ENCODE measurements at regions not wholly inside any gene's neighbourhood (a gene's known extent, or its start where the extent isn't known, plus 50 kb on each side); places are given as distances from the start of the nearest gene placed in this dataset.
"Not testable (repeated sequence)": the region's sequence is repeated elsewhere in the genome, so short reads cannot be mapped to it uniquely, and the experiment has no call there.

DNA sequence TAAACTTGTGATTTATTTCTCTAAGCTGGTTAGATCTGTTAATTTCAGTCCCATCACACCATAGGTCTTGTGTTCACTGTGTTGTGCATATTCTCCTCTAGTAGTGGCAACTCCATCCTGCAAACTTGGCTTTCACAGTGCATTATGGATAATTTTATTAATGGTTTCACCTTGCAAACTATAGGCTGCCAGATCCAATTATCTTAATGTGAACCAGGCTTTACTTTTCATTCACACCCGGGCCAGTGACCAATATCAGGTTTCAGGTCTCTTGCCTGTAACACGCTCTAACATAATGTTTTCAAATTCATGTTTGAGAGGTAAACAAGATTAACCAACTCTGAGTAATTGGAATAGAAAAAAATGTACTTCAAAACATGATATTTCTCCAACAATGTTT is 1293.0 kb downstream of the REEP3 start:
- no peak for DNase-seq (ENCODE audit: low read depth, low spot score)
- in situ Hi-C loops (cut with HindIII; ENCODE audit: low pct_unique_long_range_greater_than_20kb, low sequenced_read_pairs): no loop called here

DNA sequence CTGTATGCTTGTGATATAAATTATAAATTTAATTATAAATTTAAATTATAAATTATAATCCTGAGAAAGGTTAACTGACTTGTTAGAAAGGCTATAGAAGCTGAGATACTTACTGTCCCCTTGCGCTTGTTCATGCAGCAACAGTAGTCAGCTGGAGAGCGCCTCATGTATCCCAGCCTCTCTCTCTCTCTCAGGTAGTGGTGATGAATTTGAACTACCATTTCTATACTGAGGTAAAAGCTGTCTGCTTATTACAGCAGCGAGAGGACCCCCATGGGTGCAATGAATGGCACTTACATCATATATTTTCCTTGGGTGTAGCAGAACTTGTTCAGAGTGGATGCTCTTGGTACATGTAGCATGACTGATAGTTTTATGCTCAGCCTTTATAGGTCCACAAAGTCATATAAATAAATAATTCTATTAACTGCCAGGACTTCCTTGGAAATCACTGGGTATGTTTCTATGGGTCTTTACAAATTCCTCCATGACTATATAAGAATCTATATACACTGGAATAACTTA is 1308.7 kb downstream of the REEP3 start:
- in situ Hi-C loops (cut with HindIII; ENCODE audit: low pct_unique_long_range_greater_than_20kb, low sequenced_read_pairs): no loop called here

DNA sequence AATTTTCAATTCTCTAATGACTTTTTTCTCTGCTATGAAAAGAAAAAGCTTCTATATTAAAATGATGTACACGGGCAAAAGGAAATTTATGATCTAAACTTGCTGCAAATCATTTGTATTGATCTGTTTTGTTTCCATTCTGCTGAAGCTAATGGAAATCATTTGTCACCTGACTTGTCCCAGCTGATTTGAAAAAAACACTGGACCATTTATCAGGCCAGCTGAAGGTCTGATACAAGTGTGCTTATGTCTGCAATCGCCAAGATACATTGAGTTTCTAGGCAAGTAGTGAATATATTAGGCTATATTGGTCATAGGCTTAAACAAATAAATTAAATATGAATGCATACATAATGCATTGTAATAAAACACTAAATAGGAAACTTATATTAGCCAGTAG is 1309.7 kb downstream of the REEP3 start:
- in situ Hi-C loops (cut with HindIII; ENCODE audit: low pct_unique_long_range_greater_than_20kb, low sequenced_read_pairs): no loop called here
- DNase-seq (ENCODE audit: low read depth, low spot score): no peak

More for the DNA sequence above, 1308.7 kb downstream of the REEP3 start:
- no peak for DNase-seq (ENCODE audit: low read depth, low spot score)

DNA sequence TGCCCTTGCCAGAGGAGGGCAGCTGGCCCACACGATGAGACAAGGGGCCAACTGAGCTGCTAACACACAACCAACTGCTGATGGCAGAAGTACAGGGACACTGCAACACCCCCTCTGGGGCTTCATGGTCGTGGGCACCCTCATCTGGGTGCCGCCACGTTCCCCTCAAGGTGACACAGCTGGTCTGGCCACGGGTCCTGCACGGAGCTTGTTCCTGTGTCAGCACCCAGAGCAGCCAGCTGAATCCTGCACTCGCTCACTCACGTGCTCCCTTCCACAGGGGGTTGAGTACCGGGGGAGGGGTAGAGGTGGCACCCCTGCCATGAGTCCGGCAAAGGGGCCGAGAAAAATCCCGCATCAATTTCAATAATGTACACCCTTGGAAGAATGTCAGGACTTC is 1319.1 kb downstream of the REEP3 start:
- no peak for DNase-seq (ENCODE audit: low read depth, low spot score)
- in situ Hi-C loops (cut with HindIII; ENCODE audit: low pct_unique_long_range_greater_than_20kb, low sequenced_read_pairs): no loop called here

DNA sequence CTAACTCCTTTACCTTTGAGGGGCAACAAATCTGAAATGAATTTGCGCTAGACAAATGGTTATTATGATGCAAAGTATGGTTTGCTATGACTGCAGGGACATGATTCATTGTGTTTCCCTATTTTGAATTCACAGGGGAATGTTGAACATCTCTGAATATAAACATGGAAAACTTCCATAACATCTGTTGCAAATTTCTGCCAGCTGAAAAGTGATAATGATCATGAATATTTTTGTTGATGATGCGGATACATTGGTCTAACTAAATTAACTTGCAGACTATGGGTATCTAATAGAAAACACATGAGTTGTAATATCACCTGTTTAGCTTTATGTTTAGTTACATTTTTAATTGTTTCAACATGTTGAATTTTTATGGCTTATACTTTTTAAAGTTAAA is 1325.5 kb downstream of the REEP3 start:
- no peak for DNase-seq (ENCODE audit: low read depth, low spot score)
- in situ Hi-C loops (cut with HindIII; ENCODE audit: low pct_unique_long_range_greater_than_20kb, low sequenced_read_pairs): no loop called here

DNA sequence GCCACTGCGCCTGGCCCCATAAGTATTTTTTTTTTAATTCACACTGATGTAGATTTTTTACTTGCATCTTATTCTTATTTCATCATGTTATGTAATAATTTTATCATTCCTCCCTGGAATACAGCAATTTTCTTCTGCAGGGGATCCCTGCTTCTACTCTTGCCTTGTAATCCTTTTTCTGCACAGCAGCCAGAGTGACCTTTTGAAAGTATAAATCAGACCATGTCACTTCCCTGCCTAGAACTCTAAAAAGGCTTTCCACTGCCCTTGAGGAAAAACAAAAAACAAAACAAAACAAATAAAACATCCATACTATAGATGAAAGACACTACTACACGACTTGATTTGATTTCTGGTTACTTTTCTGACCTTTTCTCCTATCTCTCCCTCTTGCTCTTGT is 1334.7 kb downstream of the REEP3 start:
- in situ Hi-C loops (cut with HindIII; ENCODE audit: low pct_unique_long_range_greater_than_20kb, low sequenced_read_pairs): no loop called here
- DNase-seq (ENCODE audit: low read depth, low spot score): no peak

DNA sequence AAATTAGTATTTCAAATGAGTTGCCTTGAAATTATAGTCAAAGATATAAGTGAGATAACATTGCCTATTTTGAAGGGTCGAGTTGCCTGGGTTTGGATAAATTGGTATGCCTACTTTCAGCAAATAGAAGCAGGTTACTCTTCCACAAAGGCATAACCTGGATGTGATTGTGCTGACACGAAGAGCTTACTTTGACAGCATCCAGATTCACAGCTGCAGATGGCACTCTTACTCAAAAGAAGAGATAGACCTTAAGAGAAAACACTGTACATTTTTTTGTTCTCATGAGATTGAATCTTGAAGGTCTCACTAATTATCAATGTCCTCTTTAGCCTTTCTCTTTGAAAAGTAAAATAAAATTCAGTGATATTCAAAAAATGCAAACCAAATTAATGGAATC is 1338.7 kb downstream of the REEP3 start:
- in situ Hi-C loops (cut with HindIII; ENCODE audit: low pct_unique_long_range_greater_than_20kb, low sequenced_read_pairs): no loop called here
- DNase-seq (ENCODE audit: low read depth, low spot score): peak; percentile 5

DNA sequence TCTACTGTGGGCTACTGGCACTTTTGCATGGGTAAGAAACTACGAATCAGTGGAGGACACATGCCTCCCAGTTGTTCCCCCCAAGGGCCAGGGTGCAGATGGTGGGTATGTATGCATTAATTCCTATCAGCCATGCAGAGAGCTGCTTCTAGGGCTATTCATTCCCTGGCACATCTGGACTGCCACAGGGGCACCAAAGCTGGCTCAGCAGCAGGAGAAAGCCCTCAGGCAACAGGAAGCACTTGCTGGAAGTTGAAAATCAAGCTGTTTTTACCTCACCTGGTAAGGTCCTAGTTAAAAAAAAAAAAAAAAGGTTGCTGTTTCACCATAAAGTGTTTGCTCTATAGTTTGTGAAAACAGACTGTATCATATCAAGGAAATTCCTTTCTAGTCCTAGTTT is 1342.6 kb downstream of the REEP3 start:
- DNase-seq (ENCODE audit: low read depth, low spot score): no peak
- in situ Hi-C loops (cut with HindIII; ENCODE audit: low pct_unique_long_range_greater_than_20kb, low sequenced_read_pairs): no loop called here

DNA sequence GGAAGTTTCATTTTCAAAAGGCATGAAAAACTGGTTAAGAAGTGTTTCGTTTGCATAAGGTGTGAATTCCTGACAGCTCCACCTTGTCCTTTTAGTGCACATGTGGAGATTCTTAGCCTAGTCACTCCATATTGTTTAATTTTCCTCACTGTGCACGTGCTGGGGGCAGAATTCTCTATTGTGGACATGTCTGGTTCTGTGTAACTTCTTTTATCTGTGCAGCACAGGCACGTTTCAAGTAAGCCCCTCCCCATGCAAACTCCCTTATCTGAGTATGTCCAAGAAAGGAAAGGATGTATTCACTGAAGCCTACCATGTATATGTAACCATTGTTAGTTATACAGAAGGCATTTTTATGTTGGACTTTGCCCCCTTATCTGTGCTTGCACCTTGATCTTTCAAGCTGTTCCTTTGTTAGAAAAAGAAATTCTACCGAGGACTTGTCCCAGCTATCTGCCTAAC is 1346.3 kb downstream of the REEP3 start:
- in situ Hi-C loops (cut with HindIII; ENCODE audit: low pct_unique_long_range_greater_than_20kb, low sequenced_read_pairs): no loop called here

DNA sequence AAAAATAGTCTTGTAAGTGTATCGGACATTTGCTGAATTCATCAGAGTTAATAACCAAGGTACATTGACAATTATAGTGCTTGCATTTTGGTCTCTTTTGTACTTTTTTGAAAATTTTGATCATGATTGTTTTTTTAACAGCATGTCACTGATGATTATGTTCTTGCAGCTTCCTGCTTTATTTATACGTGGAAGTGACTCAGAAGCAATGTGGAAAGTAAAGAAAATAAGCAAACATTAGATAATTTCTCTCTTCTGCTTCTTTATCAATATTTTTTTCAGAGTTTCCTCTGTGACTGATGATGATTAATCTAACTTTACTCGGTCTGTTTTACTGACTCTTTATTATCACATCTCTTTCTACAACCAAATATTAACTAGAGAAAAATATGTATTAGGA is 1351.9 kb downstream of the REEP3 start:
- DNase-seq (ENCODE audit: low read depth, low spot score): no peak
- in situ Hi-C loops (cut with HindIII; ENCODE audit: low pct_unique_long_range_greater_than_20kb, low sequenced_read_pairs): no loop called here

More for the DNA sequence above, 1346.3 kb downstream of the REEP3 start:
- DNase-seq (ENCODE audit: low read depth, low spot score): no peak

DNA sequence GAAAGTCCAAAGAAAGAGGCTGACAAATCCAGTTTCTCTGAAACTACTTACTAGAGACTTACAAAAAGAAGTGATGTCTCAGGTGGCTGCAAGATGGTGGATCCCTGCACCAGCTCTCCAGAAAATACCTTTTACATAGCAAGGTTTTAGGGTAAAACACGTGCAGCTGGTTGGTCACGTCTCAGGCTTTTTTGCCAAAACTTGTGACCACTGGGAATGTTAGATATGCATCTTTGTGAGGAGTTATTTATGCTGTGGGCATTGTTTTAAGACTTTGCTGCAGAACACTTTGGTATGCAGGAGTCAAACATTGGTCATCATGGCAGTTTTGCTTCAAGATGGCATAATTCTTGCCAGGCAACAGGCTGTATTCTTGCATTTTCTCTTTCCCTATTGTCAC is 1352.8 kb downstream of the REEP3 start:
- in situ Hi-C loops (cut with HindIII; ENCODE audit: low pct_unique_long_range_greater_than_20kb, low sequenced_read_pairs): no loop called here
- no peak for DNase-seq (ENCODE audit: low read depth, low spot score)

DNA sequence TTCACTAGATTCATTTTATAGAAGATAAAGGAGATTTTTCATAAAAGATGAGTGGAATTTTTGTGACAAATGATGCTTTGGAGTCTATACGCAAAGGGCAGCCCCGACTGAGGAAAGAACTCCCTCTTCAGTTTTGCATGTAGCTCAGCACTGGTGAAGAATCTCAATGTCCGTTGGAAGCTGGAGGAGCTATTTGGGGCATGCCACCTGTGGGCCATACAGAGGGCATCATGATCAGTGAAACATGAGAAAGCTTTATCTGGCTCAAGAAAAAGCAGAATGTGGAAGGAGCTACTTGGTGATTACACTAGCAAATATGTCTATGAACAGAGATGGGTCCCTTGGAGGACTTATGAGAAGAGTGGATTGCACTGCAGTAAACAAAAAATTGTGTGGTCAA is 1359.3 kb downstream of the REEP3 start:
- in situ Hi-C loops (cut with HindIII; ENCODE audit: low pct_unique_long_range_greater_than_20kb, low sequenced_read_pairs): no loop called here
- DNase-seq (ENCODE audit: low read depth, low spot score): no peak

DNA sequence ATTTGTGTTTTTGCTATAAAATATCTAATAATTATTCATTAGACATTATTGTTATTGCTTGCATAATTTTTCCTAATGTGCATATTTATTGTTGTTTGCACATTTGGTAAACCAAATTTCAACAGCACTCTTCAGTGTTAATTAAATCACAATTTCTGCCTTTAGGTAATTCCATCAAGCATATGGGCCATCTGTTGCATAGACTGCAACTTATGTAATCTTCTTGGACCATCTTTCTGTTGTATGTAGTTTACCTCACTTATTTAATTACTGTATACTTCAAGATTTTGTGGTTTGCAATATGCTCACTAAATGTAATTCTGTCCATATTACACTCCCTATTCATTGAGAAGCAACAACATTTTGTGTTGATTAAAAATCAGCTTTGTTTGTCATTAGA is 1360.1 kb downstream of the REEP3 start:
- no peak for DNase-seq (ENCODE audit: low read depth, low spot score)
- in situ Hi-C loops (cut with HindIII; ENCODE audit: low pct_unique_long_range_greater_than_20kb, low sequenced_read_pairs): no loop called here

DNA sequence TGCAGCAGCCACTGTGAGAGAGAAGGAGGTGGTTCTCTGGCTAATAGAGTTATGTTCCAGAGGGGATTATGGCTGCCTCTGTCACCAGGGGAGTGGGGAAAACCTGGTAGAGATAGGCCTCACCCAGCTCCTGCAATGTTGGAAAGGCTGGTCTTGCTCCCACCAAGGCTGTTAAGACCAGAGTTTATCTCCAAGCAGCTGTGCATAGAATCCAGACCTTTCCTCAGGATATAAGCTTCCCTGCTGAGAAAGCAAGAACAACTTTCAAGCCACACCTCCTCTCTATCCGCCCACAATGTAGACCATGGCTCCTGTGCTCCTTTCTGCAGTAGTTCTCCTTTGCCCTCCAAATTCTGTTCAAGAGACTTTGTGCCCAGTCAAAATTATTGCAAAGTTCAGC is 1375.4 kb downstream of the REEP3 start:
- in situ Hi-C loops (cut with HindIII; ENCODE audit: low pct_unique_long_range_greater_than_20kb, low sequenced_read_pairs): no loop called here
- DNase-seq (ENCODE audit: low read depth, low spot score): no peak

DNA sequence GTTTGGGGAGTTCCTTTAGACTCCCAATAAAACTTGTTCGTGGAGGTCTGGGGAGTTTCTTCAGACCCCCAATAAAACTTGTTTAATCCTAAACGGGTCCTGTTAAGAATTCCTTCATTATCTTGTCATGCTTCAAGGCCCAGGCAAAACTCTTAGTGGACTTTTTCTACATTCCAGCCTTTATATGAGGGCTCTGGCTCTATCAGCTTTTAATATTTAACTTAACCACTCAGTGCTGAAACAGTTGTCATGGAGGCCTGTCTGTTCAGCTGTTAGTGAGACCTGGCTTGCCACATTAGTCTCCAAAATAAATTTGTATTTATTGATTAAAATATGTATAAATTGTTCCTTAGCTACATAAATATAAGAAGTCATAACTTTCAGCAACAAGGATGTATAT is 1385.1 kb downstream of the REEP3 start:
- DNase-seq (ENCODE audit: low read depth, low spot score); in situ Hi-C loops (cut with HindIII; ENCODE audit: low pct_unique_long_range_greater_than_20kb, low sequenced_read_pairs): not testable (repeated sequence)

DNA sequence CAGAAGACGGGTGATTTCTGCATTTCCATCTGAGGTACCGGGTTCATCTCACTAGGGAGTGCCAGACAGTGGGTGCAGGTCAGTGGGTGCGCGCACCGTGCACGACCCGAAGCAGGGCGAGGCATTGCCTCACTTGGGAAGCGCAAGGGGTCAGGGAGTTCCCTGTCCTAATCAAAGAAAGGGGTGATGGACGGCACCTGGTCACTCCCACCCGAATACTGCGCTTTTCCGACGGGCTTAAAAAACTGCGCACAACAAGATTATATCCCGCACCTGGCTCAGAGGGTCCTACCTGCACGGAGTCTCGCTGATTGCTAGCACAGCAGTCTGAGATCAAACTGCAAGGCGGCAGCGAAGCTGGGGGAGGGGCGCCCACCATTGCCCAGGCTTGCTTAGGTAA is 1403.1 kb downstream of the REEP3 start:
- DNase-seq (ENCODE audit: low read depth, low spot score); in situ Hi-C loops (cut with HindIII; ENCODE audit: low pct_unique_long_range_greater_than_20kb, low sequenced_read_pairs): not testable (repeated sequence)

DNA sequence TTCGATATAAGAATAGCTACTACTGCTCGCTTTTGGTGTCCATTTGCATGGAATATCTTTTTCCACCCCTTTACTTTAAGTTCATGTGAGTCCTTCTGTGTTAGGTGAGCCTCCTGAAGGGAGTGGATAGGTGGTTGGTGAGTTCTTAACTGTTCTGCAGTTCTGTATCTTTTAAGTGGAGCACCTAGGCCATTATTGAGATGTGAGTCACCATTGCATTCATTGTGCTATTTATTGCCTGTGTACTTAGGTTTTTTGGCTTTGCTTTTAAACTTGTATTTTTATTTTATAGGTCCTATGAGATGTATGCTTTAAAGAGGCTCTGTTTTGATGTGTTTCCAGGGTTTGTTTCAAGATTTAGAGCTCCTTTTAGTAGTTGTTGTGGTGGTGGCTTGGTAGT is 1430.8 kb downstream of the REEP3 start:
- no peak for DNase-seq (ENCODE audit: low read depth, low spot score)
- in situ Hi-C loops (cut with HindIII; ENCODE audit: low pct_unique_long_range_greater_than_20kb, low sequenced_read_pairs): no loop called here

DNA sequence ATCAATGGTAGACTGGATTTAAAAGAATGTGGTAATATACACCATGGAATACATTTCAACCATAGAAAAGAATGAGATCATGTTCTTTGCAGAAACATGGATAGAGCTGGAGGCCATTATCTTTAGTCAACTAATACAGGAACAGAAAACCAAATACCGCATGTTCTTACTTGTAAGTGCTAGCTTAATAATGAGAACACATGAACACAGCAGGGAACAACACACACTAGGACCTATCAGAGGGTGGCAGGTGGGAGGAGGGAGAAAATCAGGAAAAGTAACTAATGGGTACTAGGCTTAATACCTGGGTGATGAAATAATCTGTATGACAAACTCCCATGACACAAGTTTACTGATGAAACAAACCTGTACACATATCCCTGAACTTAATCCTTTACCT is 1435.2 kb downstream of the REEP3 start:
- in situ Hi-C loops (cut with HindIII; ENCODE audit: low pct_unique_long_range_greater_than_20kb, low sequenced_read_pairs): no loop called here
- DNase-seq (ENCODE audit: low read depth, low spot score): no peak

DNA sequence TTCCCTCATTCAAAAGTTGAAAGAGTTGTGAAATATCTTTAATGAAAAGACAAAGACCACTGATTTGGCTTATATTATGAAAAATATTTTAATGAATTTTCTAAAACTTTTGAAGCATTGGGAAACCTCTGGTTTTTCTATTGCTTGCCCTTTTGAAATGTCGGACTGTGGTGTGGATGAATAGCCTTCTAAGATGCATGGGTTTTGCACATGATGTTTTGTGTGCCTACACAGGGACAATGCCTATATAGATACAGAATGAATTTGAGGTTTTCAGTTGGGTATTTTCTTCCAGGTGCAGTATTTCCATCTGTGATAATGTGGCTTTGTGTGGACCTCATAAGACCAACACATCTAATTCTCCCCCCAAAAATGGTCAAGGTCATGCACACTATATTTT is 1437.9 kb downstream of the REEP3 start:
- peak; percentile 70 for DNase-seq (ENCODE audit: low read depth, low spot score)
- in situ Hi-C loops (cut with HindIII; ENCODE audit: low pct_unique_long_range_greater_than_20kb, low sequenced_read_pairs): no loop called here

DNA sequence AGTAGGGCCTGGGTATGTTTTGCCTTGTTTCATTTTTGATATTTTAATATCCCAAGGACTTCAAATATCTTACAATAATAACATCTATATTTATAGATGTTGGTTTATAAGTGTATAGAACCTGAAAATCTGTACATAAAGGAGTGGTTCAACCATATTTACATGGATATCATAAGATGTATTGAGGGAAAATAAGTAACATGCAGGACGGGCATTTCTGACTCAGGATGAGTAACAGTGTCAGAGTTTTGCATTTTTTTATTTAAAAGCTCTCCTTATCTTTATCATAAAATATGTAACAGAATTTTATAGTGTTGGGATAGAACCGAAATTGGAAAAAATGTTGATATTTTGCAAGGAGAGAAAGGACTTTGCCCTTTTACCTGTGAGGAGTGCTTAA is 1438.7 kb downstream of the REEP3 start:
- DNase-seq (ENCODE audit: low read depth, low spot score): no peak
- in situ Hi-C loops (cut with HindIII; ENCODE audit: low pct_unique_long_range_greater_than_20kb, low sequenced_read_pairs): no loop called here
